HG03354 (cell line): ENCODE measurements at regions not wholly inside any gene's neighbourhood (a gene's known extent, or its start where the extent isn't known, plus 50 kb on each side); places are given as distances from the start of the nearest gene placed in this dataset.

Experiments used
- ATAC-seq: cut with Tn5 transposase; IDR thresholded peaks from one replicate; pipeline ENCODE4 v1.9.1; 2021; ENCODE audit warnings: mild to moderate bottlenecking; ENCODE audit not compliant: unreplicated experiment, poor library complexity, severe bottlenecking

- no peak for ATAC-seq
Measured at GRCh38 chr15:69940441-69941300, 157.0 kb downstream of the TLE3 start.

DNA sequence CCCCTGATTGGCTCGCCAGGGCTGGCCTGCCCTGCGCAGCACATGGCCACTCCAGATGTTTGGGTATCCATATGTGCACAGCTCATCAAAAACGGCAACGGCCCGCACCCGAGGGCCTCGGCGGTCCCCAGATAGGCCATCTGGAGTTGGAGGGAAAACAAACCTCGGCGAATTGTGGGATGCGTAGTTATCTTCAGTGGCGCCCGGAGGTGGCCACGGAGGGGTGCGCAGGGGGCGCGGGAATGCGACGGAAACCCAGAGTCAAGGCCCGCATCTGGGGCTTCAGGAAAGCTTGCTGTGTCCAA is 156.5 kb downstream of the TLE3 start:
- ATAC-seq = no peak

DNA sequence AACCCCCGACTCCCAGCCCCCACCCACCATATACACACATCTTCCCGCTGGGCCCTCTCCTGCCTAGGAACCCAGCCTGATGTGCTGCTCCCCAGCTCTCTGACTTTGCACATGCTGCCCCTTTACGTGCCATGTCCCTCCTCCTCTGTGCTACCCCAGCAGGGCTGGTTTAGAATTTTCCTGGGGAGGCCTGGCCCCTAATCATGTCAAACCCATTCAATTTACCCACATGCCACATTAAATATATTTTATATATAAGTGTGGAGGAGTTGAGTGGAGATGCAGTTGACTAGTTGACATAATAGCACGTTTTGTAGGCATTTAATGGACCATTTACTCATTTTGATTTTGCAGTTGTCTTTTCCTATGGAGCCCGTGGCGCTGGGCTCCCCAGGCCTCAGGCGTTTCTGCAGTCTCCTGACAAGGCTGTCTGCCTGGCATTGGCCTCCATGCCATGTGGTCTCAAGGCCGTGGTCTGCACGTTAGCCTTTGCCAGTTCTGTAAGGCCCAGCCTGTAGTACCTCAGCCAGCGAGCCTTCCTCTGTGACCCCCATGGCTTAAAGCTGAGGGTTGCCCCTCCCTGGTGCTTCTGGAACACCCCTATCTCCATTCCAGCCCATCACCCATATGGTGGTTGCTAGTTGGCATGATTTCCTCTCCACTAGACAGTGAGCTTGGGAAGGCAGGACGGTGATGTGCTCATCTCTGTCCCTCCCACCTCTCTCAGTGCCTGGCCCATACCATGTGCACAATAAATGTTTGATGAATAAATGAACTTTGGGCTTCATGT is 155.8 kb downstream of the TLE3 start:
- ATAC-seq = no peak

GRCh38 chr15:69943637-69944036 is 154.1 kb downstream of the TLE3 start:
- no peak for ATAC-seq

DNA sequence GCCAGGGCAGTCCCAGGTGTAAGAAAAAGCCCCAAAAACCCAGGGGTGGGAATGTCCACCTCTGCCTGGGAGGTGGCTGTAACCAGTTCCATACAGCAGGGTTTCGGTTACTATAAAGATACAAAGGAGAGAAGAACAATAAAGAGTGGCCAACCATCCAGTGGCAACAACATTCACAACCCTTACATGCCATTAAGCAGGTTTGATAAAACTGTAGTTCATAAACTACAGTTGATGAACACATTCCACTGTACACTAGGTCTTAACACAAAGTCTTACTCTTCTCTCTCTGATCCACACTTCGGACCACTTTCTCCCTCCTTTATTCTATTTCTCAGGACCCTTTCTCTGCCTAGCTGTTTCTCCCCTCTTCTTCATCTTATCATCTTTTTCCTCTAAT is 152.0 kb downstream of the TLE3 start:
- ATAC-seq = no peak

GRCh38 chr15:69946870-69947269 is 150.8 kb downstream of the TLE3 start:
- no peak for ATAC-seq

DNA sequence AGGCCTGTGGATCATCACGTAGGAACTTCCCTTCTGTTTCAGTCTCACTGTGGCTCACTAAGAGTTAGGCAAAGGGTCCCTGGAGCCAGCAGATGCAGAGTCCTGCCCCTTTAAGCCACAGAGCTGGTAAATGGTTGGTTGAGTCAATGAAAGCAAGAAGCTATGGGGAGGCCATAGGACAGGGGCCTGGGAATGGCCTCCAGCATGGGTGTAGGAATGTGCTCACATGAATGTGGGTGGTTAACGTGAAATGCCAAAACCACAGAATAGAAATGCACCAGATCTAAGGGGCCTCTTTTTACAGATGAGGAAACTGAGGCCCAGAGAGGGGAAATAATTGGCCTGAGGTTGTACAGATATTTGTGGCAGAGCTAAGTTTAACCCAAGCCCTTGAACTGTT is 150.3 kb downstream of the TLE3 start:
- no peak for ATAC-seq

DNA sequence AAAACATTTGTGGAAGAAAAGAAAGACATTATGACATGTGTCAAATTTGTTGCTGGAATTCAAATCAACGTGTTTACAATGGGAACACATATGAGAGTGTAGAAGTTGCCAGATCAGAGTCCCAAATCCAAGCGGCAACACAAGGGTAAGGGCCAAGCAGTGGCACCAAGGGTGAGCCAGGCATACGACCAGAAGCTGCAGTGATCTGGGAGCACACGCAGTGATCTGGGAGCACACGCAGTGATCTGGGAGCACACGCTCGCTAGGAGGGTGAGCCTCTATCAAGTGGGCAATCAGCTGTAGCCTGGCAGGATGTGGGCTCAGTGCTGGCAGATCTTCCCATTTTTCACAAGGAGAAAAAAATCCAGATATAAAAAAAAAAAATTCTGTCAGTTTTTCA is 148.2 kb downstream of the TLE3 start:
- ATAC-seq = no peak

DNA sequence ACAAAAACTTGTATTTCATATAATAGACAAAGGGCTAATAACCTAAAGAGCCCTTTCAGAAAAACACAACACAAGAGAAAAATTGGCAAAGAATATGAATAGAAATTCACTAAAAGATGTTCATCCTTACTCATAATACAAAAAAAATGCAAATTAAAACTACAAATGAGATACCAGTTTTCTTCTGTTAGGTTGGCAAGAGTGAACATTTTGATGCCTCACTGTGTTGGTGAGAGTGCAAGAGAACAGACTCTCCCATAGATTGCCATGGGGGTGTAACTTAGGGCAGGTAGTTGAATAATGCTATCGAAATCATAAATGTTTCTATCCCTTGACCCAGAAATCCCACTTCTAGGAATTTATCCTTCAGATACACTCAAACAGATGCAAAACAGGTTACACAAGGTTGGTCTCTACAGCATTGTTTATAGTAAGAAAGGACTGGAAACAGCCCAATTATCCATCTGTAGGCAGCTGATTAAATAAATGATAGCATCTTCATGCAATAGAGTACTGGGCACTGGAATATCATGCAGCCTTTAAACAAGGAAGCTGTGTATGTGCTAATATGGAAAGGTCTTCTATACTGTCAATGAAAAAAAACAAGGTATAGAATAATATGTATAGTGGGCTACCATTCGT is 146.3 kb downstream of the TLE3 start:
- ATAC-seq = no peak

- ATAC-seq = no peak
Measured at GRCh38 chr15:69951898-69952555, 145.7 kb downstream of the TLE3 start.

DNA sequence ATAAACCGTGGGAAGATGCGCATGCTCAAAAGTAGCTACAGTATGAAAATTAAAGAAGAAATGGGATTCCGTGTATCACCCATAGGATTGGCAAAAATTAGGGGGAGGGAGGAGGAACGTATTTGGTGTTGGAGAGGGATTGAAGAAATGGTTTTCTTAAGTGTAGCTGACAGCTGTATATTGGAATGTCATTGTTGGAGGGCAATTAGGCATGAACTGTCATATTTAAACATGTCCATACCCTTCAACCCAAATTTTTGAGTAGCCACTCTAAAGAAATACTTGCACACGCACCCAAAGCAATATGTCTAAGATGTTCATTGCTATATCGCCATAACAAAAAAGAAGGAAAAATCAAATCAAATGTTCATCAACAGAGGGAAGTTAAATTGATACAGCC is 144.7 kb downstream of the TLE3 start:
- no peak for ATAC-seq

- ATAC-seq = no peak
Measured at GRCh38 chr15:69953816-69954215, 143.9 kb downstream of the TLE3 start.

DNA sequence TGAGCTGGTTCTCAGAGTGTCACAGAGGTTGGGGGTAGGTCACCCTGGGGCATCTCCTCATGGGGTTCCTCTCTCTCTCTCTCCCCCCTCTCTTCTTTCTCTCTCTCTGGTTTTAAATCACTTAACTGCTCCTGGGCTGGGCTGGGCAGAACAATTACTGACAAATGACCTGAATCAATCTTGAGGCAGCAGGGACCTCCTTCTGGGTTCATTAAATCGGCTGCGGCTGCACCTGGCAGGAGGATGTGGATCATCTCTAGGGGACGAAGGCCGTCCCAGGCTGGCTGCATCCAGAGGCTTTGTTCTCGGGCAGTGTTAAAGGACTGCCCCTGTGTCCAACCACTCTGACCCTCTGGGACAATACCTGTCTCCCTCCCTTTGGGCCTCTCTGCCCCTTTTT is 143.1 kb downstream of the TLE3 start:
- no peak for ATAC-seq

GRCh38 chr15:69955240-69955894 is 142.3 kb downstream of the TLE3 start:
- ATAC-seq = no peak

- no peak for ATAC-seq
Measured at GRCh38 chr15:69956417-69956816, 141.3 kb downstream of the TLE3 start.

GRCh38 chr15:69957175-69957574 is 140.5 kb downstream of the TLE3 start:
- ATAC-seq = no peak

DNA sequence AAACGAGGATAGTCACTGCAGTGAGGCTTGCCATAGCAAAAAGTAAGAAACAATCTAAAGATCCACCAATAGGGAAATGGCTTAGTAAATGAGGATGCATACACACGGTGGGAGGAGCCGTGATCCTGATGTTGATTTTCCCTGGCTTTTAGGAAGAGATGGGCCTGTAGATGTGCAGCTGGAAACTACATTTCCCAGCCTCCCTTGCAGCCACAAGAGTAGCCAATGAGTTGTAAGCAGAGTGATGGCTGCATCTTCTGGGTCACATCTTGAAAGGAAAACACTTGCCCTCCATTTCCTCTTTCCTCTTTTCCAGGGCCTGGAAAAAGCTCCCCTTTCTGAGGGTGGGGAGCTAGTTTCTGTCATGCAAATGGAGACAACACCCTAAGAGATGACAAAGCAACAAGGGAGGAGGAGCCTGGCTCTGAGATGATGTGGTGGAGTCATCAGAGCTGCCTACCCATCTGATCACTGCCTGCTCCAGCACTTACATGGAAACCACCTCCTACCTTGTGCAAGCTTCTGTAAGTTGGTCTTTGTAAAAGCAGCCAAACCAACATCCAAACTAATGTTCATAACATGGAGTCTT is 139.1 kb downstream of the TLE3 start:
- no peak for ATAC-seq

GRCh38 chr15:69962561-69962960 is 135.2 kb downstream of the TLE3 start:
- no peak for ATAC-seq

GRCh38 chr15:69963385-69963784 is 134.3 kb downstream of the TLE3 start:
- no peak for ATAC-seq
